HG02981 (cell line): ENCODE measurements at regions not wholly inside any gene's neighbourhood (a gene's known extent, or its start where the extent isn't known, plus 50 kb on each side); places are given as distances from the start of the nearest gene placed in this dataset.
A peak's percentile ranks its signal among the peaks of the same experiment; 100 is the strongest.

Experiments used
- ATAC-seq: cut with Tn5 transposase; IDR thresholded peaks from one replicate; pipeline ENCODE4 v1.9.1; 2021; ENCODE audit warnings: mild to moderate bottlenecking, moderate library complexity; ENCODE audit not compliant: unreplicated experiment

DNA sequence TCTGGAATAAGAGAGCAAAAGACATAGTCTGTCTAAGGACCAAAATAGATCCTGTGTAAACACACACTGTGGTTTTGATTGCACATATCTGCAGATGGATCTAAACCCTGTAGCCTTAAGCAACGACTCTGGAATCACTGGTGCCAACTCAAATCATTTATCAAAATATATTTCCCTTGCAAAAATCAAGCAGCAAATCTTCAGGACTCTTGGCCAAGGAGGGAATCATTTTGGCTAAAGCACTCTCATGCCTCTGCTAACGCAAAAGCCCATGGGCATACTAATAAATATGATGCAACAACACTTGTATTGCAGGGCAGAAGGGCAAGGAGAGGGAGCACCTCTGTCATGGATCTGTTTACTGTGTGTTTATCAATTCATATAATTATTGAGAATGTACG is 155.4 kb upstream of the DUSP10 start:
- no peak for ATAC-seq

GRCh38 chr1:221892301-221892830 is 150.5 kb upstream of the DUSP10 start:
- no peak for ATAC-seq

GRCh38 chr1:221891708-221892107 is 149.8 kb upstream of the DUSP10 start:
- no peak for ATAC-seq

- no peak for ATAC-seq
Measured at GRCh38 chr1:221888801-221889200, 146.9 kb upstream of the DUSP10 start.

DNA sequence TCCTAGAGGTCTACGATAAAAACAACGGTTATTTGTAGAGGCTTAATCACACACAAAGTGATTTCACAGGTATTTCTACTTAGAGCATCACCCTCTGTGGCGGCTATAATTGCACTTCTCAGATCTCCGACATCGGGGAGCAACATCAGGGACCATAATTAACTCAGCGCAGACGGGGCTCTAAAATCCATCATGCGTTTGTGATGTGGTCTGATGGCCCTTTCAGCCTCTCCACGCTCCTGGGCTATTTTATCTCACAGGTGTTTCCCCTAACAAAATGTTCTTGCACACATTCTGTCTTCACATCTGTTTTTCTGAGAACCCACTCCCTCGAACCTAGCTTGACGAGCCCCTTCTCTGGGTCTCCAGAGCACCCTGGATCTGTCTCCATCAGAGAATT is 146.3 kb upstream of the DUSP10 start:
- no peak for ATAC-seq

- ATAC-seq, result no peak
Measured at GRCh38 chr1:221887758-221888157, 145.9 kb upstream of the DUSP10 start.

GRCh38 chr1:221887415-221887746 is 145.5 kb upstream of the DUSP10 start:
- no peak for ATAC-seq

- no peak for ATAC-seq
Measured at GRCh38 chr1:221886743-221887414, 145.0 kb upstream of the DUSP10 start.

DNA sequence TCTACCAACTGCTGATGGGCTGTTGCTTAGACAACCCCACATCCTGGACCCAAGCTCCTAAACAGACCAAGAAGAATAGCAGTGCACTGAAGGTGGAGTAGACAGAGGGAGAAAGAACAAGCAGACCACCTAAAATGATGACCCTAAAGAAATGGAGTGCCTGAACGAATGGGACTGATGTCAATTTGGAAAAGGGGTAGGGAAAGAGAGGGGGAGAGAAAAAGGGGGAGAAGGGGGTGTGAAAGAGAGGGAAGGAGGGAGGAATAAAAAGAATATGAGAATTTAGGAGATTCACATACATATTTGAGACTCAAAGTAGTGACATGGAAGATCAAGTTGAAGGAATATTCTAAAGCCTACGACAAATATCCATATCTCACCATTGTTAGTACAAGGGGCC is 144.4 kb upstream of the DUSP10 start:
- no peak for ATAC-seq

DNA sequence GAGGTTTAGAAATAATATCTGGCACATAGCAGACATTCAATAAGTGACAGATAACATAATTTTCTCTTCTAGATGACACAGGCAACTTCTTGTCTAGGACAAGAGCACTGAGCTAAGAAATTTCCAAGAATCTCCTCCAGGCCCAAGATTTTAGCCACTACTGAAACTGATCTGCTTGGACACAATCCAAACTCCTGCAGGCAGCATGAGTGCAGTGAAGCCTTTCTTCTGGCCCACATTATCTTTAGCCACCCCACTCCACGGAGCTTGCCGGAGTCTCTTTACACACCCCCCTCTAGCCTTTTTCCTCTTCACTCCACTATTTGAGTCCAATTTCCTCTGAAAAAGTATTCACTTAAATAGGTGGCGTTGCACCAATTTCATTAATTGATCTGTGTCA is 142.9 kb upstream of the DUSP10 start:
- ATAC-seq, result no peak

DNA sequence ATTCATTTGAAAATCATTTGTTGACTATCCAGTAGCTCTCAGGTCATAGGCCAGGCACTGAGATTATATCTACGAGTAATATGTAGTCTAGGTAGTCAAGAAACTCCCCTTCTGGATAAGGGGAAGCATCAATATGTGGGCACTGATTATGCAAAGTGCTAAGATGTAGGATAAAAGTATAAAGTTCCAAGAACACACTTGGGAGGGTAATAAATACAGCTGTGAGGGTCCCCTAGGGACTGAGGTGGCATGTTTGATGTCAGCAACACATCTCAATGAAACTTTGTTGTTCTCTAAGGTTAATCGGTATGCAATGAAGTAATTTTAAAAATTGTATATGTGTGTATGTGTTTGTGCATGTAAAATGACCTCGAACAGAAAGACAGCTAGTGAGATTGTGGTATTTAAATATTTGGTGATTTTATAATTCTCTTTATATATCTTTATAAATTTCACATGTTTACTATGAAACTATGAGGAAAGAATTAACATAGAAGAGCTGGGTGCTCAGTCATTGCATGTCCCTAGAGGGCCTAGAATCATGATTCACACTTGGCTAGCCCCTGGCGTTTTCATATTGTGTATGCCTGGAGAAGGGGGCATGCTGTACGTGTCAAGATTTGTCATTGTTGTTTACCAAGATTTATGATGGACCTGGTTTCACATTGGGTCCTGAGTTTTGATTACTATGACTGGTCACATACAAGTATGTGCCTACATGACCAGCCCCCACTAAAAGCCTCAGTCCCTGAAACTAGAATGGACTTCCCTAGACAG is 140.1 kb upstream of the DUSP10 start:
- peak; percentile 37 for ATAC-seq

GRCh38 chr1:221880182-221880581 is 138.3 kb upstream of the DUSP10 start:
- no peak for ATAC-seq

DNA sequence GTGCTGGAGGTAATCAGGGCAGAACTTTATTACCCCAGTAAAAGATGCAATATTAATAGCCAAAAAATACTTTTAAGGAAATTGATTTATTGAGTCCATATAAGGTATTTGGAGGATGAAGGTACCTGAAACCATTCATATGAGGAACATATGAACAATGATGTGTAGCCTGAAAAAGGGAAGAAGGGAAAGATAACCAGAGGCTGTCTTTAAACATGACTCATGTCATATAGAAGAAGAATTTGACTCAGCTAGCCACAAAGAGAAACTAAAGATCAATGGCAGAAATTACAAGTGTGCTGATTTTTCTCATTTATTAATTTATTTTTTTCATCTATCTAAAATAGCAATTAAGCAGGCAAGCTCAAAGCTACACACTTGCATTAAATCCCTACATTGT is 136.2 kb upstream of the DUSP10 start:
- peak; percentile 72 for ATAC-seq

- peak; percentile 27 for ATAC-seq
Measured at GRCh38 chr1:221877311-221877710, 135.4 kb upstream of the DUSP10 start.

DNA sequence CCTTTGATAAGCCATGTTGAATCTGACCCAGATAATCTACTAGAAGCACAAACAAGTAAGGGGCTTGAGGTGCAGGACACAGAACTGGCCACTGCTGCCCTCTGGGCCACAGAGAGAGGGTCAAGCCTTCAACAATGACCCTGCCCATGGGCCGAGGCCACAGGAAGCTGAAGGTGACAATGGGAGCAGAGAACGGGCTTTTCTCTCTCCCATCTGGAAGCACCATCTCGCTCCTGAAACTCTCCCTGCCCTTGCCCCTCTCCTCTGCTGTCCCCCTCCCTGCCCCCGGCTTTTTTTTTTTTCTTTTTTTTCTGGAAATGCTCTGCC is 133.1 kb upstream of the DUSP10 start:
- ATAC-seq, result no peak

- ATAC-seq, result no peak
Measured at GRCh38 chr1:221874285-221875003, 132.6 kb upstream of the DUSP10 start.

GRCh38 chr1:221873673-221874072 is 131.8 kb upstream of the DUSP10 start:
- ATAC-seq, result no peak

- ATAC-seq, result no peak
Measured at GRCh38 chr1:221871056-221871455, 129.2 kb upstream of the DUSP10 start.

- ATAC-seq, result no peak
Measured at GRCh38 chr1:221869779-221870178, 127.9 kb upstream of the DUSP10 start.

- ATAC-seq, result no peak
Measured at GRCh38 chr1:221868593-221869303, 126.9 kb upstream of the DUSP10 start.

GRCh38 chr1:221867003-221867402 is 125.1 kb upstream of the DUSP10 start:
- no peak for ATAC-seq
